WTC11 (cell line): ENCODE measurements at regions not wholly inside any gene's neighbourhood (a gene's known extent, or its start where the extent isn't known, plus 50 kb on each side); places are given as distances from the start of the nearest gene placed in this dataset.
"Not testable (repeated sequence)": the region's sequence is repeated elsewhere in the genome, so short reads cannot be mapped to it uniquely, and the experiment has no call there.

Experiments used
- ATAC-seq: fragments of 200-7000 bp; cut with Tn5 transposase; 2 replicates; pipeline ENCODE4 v1.10.0; 2021; ENCODE audit warnings: mild to moderate bottlenecking, moderate library complexity
- CTCF ChIA-PET: fragments of 300-600 bp; sonication (Branson Sonifier 250); formaldehyde crosslinking; loops from one replicate; lab custom pipeline; 2021; ENCODE audit warnings: antibody characterized with exemption; lab: Charles Lee
- POLR2A ChIA-PET: fragments of 350-600 bp; sonication (Branson Sonifier 250); formaldehyde crosslinking; loops from one replicate; lab custom pipeline; 2021; ENCODE audit warnings: antibody characterized with exemption; lab: Charles Lee
- DNase-seq: peaks from one replicate; pipeline ENCODE4 v3.0.0; 2021; ENCODE audit warnings: low spot score
- H3K27ac Mint-ChIP-seq: 2 replicates; pipeline ENCODE4 v1.8.0; 2021; ENCODE audit warnings: mixed read lengths
- H3K27me3 Mint-ChIP-seq: 2 replicates; pipeline ENCODE4 v1.8.0; 2021; ENCODE audit warnings: low read depth, mild to moderate bottlenecking, moderate library complexity, mixed read lengths
- H3K36me3 Mint-ChIP-seq: 2 replicates; pipeline ENCODE4 v1.8.0; 2021; ENCODE audit warnings: mixed read lengths
- H3K4me1 Mint-ChIP-seq: 2 replicates; pipeline ENCODE4 v1.8.0; 2022; ENCODE audit warnings: mixed read lengths
- H3K4me3 Mint-ChIP-seq: 2 replicates; pipeline ENCODE4 v1.8.0; 2021; ENCODE audit warnings: mild to moderate bottlenecking, moderate library complexity, mixed read lengths
- H3K9me3 Mint-ChIP-seq: 2 replicates; pipeline ENCODE4 v1.8.0; 2021; ENCODE audit warnings: mixed read lengths
- ATF1 ChIP-seq: sonication (generic); formaldehyde crosslinking; IDR thresholded peaks from 2 replicates; pipeline ENCODE4 v1.8.1; 2023; ENCODE audit warnings: mild to moderate bottlenecking, moderate library complexity, missing genetic modification reagents
- CREB1 ChIP-seq: sonication (generic); formaldehyde crosslinking; IDR thresholded peaks from 2 replicates; pipeline ENCODE4 v1.8.0; 2023; ENCODE audit warnings: mild to moderate bottlenecking, missing genetic modification reagents
- ELF4 ChIP-seq: sonication (generic); formaldehyde crosslinking; IDR thresholded peaks from 2 replicates; pipeline ENCODE4 v1.8.1; 2022; ENCODE audit warnings: low read depth, mild to moderate bottlenecking, moderate library complexity, missing genetic modification reagents
- GABPB1 ChIP-seq: sonication (generic); formaldehyde crosslinking; IDR thresholded peaks from 2 replicates; pipeline ENCODE4 v1.8.1; 2023; ENCODE audit warnings: mild to moderate bottlenecking, missing genetic modification reagents
- HMGA2 ChIP-seq: fragments of 250-450 bp; sonication (Bioruptor Pico); IDR thresholded peaks from 2 replicates; pipeline ENCODE4 v1.4.0; 2021; ENCODE audit warnings: mild to moderate bottlenecking, moderate library complexity
- MYBL2 ChIP-seq: sonication (generic); formaldehyde crosslinking; IDR thresholded peaks from 2 replicates; pipeline ENCODE4 v1.8.1; 2023; ENCODE audit warnings: mild to moderate bottlenecking, moderate library complexity, missing genetic modification reagents
- NR2C2 ChIP-seq: sonication (generic); formaldehyde crosslinking; IDR thresholded peaks from 2 replicates; pipeline ENCODE4 v1.8.0; 2022; ENCODE audit warnings: mild to moderate bottlenecking, missing genetic modification reagents
- TCF7 ChIP-seq: sonication (generic); formaldehyde crosslinking; IDR thresholded peaks from 2 replicates; pipeline ENCODE4 v1.8.0; 2022; ENCODE audit warnings: mild to moderate bottlenecking, low read depth, missing genetic modification reagents, moderate library complexity
- ZBTB21 ChIP-seq: sonication (generic); formaldehyde crosslinking; IDR thresholded peaks from 2 replicates; pipeline ENCODE4 v1.8.1; 2023; ENCODE audit warnings: mild to moderate bottlenecking, missing genetic modification reagents, borderline replicate concordance
- ZNF396 ChIP-seq: fragments of 250-450 bp; sonication (Bioruptor Pico); IDR thresholded peaks from 2 replicates; pipeline ENCODE4 v1.8.0; 2021; ENCODE audit warnings: mild to moderate bottlenecking, moderate library complexity, borderline replicate concordance
- TF ChIP-seq, protein P1 (sequence below): sonication (generic); formaldehyde crosslinking; IDR thresholded peaks from 2 replicates; pipeline ENCODE4 v1.8.0; 2023; ENCODE audit warnings: missing genetic modification reagents
- TF ChIP-seq, protein P2 (sequence below): sonication (generic); formaldehyde crosslinking; IDR thresholded peaks from 2 replicates; pipeline ENCODE4 v1.8.1; 2023; ENCODE audit warnings: mild to moderate bottlenecking, missing genetic modification reagents, moderate library complexity
- TF ChIP-seq, protein P3 (sequence below): fragments of 250-450 bp; sonication (Bioruptor Pico); IDR thresholded peaks from 2 replicates; pipeline ENCODE4 v1.8.0; 2021; ENCODE audit warnings: mild to moderate bottlenecking
- TF ChIP-seq, protein P4 (sequence below): sonication (generic); formaldehyde crosslinking; IDR thresholded peaks from 2 replicates; pipeline ENCODE4 v1.8.1; 2023; ENCODE audit warnings: mild to moderate bottlenecking, missing genetic modification reagents, moderate library complexity

DNA sequence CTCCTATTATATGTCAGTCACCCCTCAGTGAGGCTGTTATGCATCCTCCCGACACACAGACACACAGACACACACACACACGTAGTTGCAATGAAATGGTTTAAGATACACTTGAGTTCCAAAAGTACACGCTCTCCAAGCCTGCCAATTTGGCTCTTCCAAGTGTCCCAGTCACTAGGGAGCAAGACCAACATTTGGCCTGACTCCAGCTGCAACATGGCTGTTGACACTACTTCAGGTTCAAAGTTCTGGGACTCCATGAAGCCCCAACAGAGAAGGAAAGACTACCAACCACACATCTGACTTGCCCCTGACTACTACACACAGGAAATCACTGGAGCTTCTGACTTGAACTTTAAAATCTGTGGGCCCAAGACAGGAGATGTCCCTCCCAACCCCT lies 128.1 kb upstream of the KCNJ18 start:
- peaks cover 14% of the 10 kb centered on the region for H3K27me3 Mint-ChIP-seq
- H3K4me3 Mint-ChIP-seq, result no peak overlapping the region
- no peak overlapping the region for H3K27ac Mint-ChIP-seq
- DNase-seq (no peak), ATAC-seq (no peak)
- H3K36me3 Mint-ChIP-seq, result peaks cover 56% of the 10 kb centered on the region
- H3K9me3 Mint-ChIP-seq, result peaks cover 84% of the 10 kb centered on the region
- TF ChIP-seq CREB1 (no peak), GABPB1 (no peak), ZBTB21 (CRISPR knock-in tag) (no peak), ELF4 (CRISPR knock-in tag) (no peak), ZNF396 (CRISPR knock-in tag) (no peak), HMGA2 (no peak), ATF1 (CRISPR knock-in tag) (no peak), NR2C2 (no peak), MYBL2 (no peak), TCF7 (CRISPR knock-in tag) (no peak)
- TF ChIP-seq, protein P1, sequence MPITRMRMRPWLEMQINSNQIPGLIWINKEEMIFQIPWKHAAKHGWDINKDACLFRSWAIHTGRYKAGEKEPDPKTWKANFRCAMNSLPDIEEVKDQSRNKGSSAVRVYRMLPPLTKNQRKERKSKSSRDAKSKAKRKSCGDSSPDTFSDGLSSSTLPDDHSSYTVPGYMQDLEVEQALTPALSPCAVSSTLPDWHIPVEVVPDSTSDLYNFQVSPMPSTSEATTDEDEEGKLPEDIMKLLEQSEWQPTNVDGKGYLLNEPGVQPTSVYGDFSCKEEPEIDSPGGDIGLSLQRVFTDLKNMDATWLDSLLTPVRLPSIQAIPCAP, result no peak
- TF ChIP-seq, protein P2, sequence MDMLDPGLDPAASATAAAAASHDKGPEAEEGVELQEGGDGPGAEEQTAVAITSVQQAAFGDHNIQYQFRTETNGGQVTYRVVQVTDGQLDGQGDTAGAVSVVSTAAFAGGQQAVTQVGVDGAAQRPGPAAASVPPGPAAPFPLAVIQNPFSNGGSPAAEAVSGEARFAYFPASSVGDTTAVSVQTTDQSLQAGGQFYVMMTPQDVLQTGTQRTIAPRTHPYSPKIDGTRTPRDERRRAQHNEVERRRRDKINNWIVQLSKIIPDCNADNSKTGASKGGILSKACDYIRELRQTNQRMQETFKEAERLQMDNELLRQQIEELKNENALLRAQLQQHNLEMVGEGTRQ, result no peak
- TF ChIP-seq, protein P3, sequence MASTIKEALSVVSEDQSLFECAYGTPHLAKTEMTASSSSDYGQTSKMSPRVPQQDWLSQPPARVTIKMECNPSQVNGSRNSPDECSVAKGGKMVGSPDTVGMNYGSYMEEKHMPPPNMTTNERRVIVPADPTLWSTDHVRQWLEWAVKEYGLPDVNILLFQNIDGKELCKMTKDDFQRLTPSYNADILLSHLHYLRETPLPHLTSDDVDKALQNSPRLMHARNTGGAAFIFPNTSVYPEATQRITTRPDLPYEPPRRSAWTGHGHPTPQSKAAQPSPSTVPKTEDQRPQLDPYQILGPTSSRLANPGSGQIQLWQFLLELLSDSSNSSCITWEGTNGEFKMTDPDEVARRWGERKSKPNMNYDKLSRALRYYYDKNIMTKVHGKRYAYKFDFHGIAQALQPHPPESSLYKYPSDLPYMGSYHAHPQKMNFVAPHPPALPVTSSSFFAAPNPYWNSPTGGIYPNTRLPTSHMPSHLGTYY (CRISPR knock-in tag), result no peak
- TF ChIP-seq, protein P4, sequence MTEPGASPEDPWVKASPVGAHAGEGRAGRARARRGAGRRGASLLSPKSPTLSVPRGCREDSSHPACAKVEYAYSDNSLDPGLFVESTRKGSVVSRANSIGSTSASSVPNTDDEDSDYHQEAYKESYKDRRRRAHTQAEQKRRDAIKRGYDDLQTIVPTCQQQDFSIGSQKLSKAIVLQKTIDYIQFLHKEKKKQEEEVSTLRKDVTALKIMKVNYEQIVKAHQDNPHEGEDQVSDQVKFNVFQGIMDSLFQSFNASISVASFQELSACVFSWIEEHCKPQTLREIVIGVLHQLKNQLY (CRISPR knock-in tag), result no peak
- ChIA-PET CTCF (no interaction called here), POLR2A (no interaction called here)
- H3K4me1 Mint-ChIP-seq, result no peaks in the 10 kb centered on the region

DNA sequence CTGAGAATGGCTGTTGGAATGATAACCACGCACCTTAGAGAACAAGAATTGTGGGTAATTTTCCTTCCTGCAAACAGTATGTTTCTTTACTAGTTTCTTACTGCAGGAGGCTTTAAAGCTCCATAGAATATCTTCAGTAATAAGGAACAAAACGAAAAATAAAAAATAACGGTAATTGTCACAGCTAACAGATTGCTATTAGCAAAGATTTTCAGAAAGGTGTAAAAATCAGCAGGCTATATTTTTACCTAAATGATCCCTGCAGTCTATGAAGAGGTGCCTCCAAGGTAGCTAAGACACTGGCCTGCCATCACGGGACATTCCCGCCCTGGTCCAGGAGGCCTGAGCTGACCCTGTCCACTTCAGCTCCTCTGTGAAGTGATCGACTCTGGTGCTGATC lies 127.6 kb upstream of the KCNJ18 start:
- peaks cover 88% of the 10 kb centered on the region for H3K9me3 Mint-ChIP-seq

DNA sequence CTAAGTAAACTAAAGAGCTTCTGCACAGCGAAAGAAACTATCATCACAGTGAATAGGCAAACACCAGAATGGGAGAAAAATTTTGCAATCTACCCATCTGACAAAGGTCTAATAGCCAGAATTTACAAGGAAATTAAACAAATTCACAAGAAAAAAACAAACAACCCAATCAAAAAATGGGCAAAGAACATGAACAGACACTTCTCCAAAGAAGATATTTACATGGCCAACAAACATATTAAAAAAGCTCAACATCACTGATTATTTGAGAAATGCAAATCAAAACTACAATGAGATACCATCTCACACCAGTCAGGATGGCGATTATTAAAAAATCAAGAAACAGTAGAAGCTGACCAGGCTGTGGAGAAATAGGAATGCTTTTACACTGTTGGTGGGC lies 121.9 kb upstream of the KCNJ18 start:
- POLR2A ChIA-PET, H3K4me3 Mint-ChIP-seq, H3K27ac Mint-ChIP-seq, CTCF ChIA-PET, H3K4me1 Mint-ChIP-seq, ATAC-seq, DNase-seq, H3K27me3 Mint-ChIP-seq: not testable (repeated sequence)
- Mint-ChIP-seq H3K9me3 (peaks cover 72% of the 10 kb centered on the region), H3K36me3 (peaks cover 49% of the 10 kb centered on the region)

More for the DNA sequence above, 127.6 kb upstream of the KCNJ18 start:
- H3K27ac Mint-ChIP-seq, CTCF ChIA-PET, ATAC-seq, POLR2A ChIA-PET, H3K4me3 Mint-ChIP-seq, H3K4me1 Mint-ChIP-seq, DNase-seq: not testable (repeated sequence)
- Mint-ChIP-seq H3K36me3 (peaks cover 60% of the 10 kb centered on the region), H3K27me3 (peaks cover 13% of the 10 kb centered on the region)

DNA sequence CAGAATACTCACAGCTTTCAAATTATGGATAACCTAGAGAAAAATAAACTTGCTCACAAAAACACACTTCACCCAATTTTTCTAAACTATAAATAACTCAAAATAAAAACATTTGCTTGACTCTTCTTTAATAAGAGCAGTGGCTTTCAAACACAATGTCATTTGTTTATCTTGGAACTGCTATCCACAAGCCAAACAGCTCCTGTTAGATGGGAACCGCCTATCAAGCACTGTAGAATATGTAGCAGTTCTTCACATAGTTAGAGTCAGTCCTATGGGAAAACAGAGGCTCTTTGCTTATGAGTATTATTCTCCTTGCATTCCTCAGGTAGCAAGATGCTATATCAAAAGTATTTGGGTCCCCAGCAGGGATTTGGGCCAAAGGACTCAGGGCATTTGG lies 120.2 kb upstream of the KCNJ18 start:
- Mint-ChIP-seq H3K9me3 (peaks cover 73% of the 10 kb centered on the region), H3K36me3 (peaks cover 46% of the 10 kb centered on the region)
- H3K27ac Mint-ChIP-seq, CTCF ChIA-PET, ATAC-seq, H3K4me3 Mint-ChIP-seq, H3K4me1 Mint-ChIP-seq, H3K27me3 Mint-ChIP-seq, POLR2A ChIA-PET, DNase-seq: not testable (repeated sequence)

DNA sequence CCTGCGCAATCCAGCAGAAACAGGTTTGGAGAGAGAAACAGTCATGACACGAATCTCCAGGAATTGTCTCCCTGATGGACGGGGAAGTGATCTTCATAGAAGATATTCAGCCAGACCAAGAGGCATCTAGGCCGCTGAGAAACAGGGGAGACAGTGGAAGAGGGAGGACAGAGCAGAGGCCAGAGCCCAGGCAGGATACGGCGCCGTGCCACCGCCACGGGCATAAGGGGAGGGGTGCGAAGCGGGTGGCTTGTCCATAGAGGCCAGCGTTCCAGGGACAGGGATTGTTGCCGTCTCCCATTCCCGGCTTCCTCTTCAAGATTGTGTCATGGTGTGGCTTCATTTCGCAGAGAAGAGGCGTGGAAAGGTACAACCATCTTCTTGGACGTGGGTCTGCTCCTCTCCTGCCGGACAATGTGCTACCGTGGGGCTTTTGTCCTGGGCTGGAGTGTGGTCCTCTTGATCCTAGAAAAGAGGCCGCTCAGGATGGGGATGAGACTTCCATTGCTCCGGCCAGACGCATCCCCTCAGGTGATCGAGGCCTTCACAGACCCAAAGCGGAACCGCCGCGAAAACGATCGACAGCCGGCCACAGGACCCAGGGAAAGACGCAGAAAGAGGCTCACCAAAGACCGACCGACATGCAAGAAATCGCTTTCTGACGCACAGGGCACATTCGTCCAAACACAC lies 118.9 kb upstream of the KCNJ18 start:
- H3K4me1 Mint-ChIP-seq, POLR2A ChIA-PET, CTCF ChIA-PET, H3K4me3 Mint-ChIP-seq, H3K27me3 Mint-ChIP-seq, H3K27ac Mint-ChIP-seq, ATAC-seq, DNase-seq: not testable (repeated sequence)
- Mint-ChIP-seq H3K9me3 (peaks cover 75% of the 10 kb centered on the region), H3K36me3 (peaks cover 47% of the 10 kb centered on the region)
